ENCODE measurements at regions not wholly inside any gene's neighbourhood (a gene's known extent, or its start where the extent isn't known, plus 50 kb on each side); places are given as distances from the start of the nearest gene placed in this dataset.

DNA sequence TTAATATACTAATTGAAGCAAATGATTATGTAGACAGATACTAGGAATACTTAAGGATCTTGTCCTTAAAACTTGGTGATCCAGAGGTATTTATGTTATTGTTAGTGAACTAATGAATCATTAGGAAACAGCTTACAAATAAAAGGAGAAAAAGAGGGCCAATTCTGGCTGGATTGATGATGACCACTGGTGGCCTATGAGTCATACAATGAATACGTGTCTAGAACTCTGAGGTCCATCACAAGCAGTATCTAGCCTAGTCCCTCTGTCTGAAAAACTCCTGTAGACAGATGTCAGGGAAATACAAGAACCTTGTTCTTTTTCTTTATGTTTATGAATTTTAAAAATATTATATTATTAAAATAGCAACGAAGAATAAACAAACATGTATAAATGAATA, 51.7 kb upstream of the RTL1 start:
- H3K4me1 ChIP-seq (ENCODE audit: control insufficient read depth, insufficient read depth, low read length) = no peaks in the 10 kb centered on the region
- no peaks in the 10 kb centered on the region for H3K36me3 ChIP-seq (ENCODE audit: control insufficient read depth, insufficient read depth, low read length)
- H3K27me3 ChIP-seq (ENCODE audit: control insufficient read depth, insufficient read depth, low read length) = no peaks in the 10 kb centered on the region
- H3K4me3 ChIP-seq (ENCODE audit: low read depth, low read length) = no peak overlapping the region
- H3K9me3 ChIP-seq (ENCODE audit: control insufficient read depth, insufficient read depth, low read length) = no peaks in the 10 kb centered on the region
- H3K9ac ChIP-seq (ENCODE audit: low read depth, low read length) = no peak overlapping the region

DNA sequence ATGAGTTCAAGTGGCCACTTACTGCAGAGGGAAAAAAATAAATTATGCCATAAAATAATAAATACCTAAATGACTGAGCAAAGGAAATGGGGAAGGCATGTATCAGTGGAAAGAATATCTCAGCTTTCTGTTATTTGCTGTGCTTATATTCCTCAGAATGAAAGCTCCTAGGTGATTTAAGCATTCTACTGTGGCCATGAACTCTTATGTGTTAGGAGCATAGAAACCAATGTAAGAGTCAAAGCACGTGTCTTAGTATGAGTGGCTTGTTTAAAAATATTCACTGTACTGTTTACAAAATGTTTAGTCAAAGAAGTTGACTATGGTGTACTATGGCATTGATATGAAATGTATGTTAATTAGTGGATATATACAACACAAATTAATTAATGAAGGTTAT, 59.0 kb upstream of the RTL1 start:
- Histone ChIP-seq H3K4me1 (ENCODE audit: control insufficient read depth, insufficient read depth, low read length) (no peaks in the 10 kb centered on the region), H3K36me3 (ENCODE audit: control insufficient read depth, insufficient read depth, low read length) (no peaks in the 10 kb centered on the region), H3K4me3 (ENCODE audit: low read depth, low read length) (no peak overlapping the region), H3K9me3 (ENCODE audit: control insufficient read depth, insufficient read depth, low read length) (no peaks in the 10 kb centered on the region), H3K9ac (ENCODE audit: low read depth, low read length) (no peak overlapping the region), H3K27me3 (ENCODE audit: control insufficient read depth, insufficient read depth, low read length) (no peaks in the 10 kb centered on the region)

DNA sequence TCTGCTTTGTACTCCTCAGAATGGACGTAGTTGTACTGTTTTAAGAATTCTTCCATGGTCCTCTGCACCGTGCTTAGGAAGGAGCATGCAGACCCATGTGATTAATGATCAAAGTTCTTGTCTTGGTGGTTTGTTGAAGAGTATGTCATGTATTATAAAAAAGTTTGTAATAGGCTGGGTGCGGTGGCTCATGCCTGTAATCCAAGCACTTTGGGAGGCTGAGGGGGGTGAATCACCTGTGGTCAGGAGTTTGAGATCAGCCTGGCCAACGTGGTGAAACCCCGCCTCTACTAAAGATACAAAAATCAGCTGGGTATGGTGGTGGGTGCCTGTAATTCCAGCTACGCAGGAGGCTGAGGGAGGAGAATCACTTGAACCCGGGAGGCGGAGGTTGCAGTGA, 61.8 kb upstream of the RTL1 start:
- Histone ChIP-seq H3K27me3 (ENCODE audit: control insufficient read depth, insufficient read depth, low read length) (no peaks in the 10 kb centered on the region), H3K9me3 (ENCODE audit: control insufficient read depth, insufficient read depth, low read length) (no peaks in the 10 kb centered on the region), H3K4me3 (ENCODE audit: low read depth, low read length) (no peak overlapping the region), H3K9ac (ENCODE audit: low read depth, low read length) (no peak overlapping the region), H3K4me1 (ENCODE audit: control insufficient read depth, insufficient read depth, low read length) (no peaks in the 10 kb centered on the region), H3K36me3 (ENCODE audit: control insufficient read depth, insufficient read depth, low read length) (no peaks in the 10 kb centered on the region)

DNA sequence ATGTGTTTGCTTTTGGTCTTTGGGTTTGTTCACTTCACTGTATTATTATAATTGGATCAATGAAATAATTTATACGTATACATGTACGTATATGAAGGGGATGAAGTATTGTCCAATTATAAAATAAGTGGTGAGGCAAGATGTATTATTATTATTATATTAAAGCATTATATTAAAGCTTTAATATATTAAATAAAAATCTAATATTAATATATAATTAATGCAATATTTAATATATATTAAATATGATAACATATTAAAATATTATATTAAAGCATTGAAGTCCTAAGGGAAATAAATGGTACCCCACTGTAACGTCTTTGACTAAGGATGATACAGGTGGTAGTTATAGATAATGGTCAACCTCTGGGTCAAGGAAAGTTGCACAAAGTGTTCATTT, 63.7 kb upstream of the RTL1 start:
- H3K9ac ChIP-seq (ENCODE audit: low read depth, low read length) = no peak overlapping the region
- no peaks in the 10 kb centered on the region for H3K27me3 ChIP-seq (ENCODE audit: control insufficient read depth, insufficient read depth, low read length)
- H3K9me3 ChIP-seq (ENCODE audit: control insufficient read depth, insufficient read depth, low read length) = no peaks in the 10 kb centered on the region
- H3K36me3 ChIP-seq (ENCODE audit: control insufficient read depth, insufficient read depth, low read length) = no peaks in the 10 kb centered on the region
- no peaks in the 10 kb centered on the region for H3K4me1 ChIP-seq (ENCODE audit: control insufficient read depth, insufficient read depth, low read length)
- H3K4me3 ChIP-seq (ENCODE audit: low read depth, low read length) = no peak overlapping the region

DNA sequence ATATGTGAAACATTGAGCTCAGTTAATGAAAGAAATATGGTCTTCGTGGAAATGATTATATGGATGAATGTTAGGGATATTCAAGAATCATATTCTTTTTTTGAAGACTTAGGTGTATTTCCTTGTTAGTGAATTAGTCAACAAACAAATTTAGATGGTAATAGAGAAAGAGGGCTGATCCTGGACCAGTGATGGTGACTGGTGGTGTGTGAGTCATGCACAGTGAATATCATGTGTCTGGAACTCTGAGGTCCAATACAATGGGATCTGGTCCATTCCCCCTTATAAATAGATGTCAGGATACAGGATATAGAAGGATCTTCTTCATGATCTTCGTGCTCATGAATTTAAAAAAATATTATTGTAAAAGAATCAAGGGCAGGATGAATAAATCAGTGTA, 64.4 kb upstream of the RTL1 start:
- Histone ChIP-seq H3K27me3 (ENCODE audit: control insufficient read depth, insufficient read depth, low read length) (no peaks in the 10 kb centered on the region), H3K9ac (ENCODE audit: low read depth, low read length) (no peak overlapping the region), H3K4me1 (ENCODE audit: control insufficient read depth, insufficient read depth, low read length) (no peaks in the 10 kb centered on the region), H3K9me3 (ENCODE audit: control insufficient read depth, insufficient read depth, low read length) (no peaks in the 10 kb centered on the region), H3K4me3 (ENCODE audit: low read depth, low read length) (no peak overlapping the region), H3K36me3 (ENCODE audit: control insufficient read depth, insufficient read depth, low read length) (no peaks in the 10 kb centered on the region)

DNA sequence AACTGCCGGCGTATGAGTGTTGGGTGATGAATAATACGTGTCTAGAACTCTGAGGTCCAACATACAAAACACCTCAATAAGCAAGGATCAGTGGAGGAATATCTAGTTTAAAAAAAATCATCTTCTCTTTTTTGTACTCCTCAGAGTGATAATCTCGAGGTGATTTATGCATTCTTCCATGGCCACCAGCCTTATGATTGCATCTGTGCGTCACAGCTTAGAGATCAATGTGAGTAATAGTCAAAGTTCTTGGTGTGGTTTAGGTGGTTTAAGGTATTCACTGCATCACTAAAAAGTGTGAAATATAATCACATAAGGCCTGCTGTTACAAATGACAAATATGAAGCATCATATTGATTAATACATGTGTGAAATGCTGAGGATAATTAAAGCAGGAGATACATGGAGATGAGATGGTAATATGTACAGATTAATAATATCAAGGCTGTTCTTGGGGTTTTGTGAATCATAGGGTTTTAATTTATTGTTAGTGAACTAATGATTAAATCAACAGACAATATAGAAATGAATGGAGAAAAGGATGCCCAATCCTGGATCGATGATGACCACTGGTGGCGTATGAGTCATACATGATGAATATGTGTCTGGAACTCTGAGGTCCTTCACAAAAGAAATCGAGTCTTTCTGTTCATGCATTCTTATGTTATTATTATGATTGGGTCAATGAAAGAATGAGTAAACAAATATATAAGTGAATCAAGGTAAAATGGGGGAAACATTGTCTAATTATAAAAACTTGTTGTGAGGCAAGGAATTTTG, 68.8 kb upstream of the RTL1 start:
- no peaks in the 10 kb centered on the region for H3K36me3 ChIP-seq (ENCODE audit: control insufficient read depth, insufficient read depth, low read length)
- no peaks in the 10 kb centered on the region for H3K4me1 ChIP-seq (ENCODE audit: control insufficient read depth, insufficient read depth, low read length)
- no peaks in the 10 kb centered on the region for H3K9me3 ChIP-seq (ENCODE audit: control insufficient read depth, insufficient read depth, low read length)
- no peak overlapping the region for H3K9ac ChIP-seq (ENCODE audit: low read depth, low read length)
- no peak overlapping the region for H3K4me3 ChIP-seq (ENCODE audit: low read depth, low read length)
- no peaks in the 10 kb centered on the region for H3K27me3 ChIP-seq (ENCODE audit: control insufficient read depth, insufficient read depth, low read length)

DNA sequence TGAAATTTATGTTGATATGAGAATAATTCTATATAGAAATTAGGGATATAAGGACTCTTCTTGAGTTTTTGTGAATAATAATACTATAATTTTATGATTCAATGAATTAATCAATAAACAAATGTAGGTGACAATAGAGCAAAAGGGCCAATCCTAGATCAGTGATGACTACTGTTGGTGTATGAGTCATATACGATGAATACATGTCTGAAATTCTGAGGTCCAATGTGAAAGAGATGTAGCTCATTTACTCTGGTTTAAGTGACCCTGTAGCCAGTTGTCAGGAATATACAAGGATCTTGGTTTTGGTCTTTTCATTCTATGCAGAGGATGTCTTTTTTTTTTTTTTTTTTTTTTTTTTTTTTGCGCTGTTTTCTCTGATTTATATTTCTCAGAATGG, 72.1 kb upstream of the RTL1 start:
- no peaks in the 10 kb centered on the region for H3K4me1 ChIP-seq (ENCODE audit: control insufficient read depth, insufficient read depth, low read length)
- no peak overlapping the region for H3K4me3 ChIP-seq (ENCODE audit: low read depth, low read length)
- H3K36me3 ChIP-seq (ENCODE audit: control insufficient read depth, insufficient read depth, low read length) = no peaks in the 10 kb centered on the region
- no peaks in the 10 kb centered on the region for H3K27me3 ChIP-seq (ENCODE audit: control insufficient read depth, insufficient read depth, low read length)
- H3K9me3 ChIP-seq (ENCODE audit: control insufficient read depth, insufficient read depth, low read length) = no peaks in the 10 kb centered on the region
- no peak overlapping the region for H3K9ac ChIP-seq (ENCODE audit: low read depth, low read length)

DNA sequence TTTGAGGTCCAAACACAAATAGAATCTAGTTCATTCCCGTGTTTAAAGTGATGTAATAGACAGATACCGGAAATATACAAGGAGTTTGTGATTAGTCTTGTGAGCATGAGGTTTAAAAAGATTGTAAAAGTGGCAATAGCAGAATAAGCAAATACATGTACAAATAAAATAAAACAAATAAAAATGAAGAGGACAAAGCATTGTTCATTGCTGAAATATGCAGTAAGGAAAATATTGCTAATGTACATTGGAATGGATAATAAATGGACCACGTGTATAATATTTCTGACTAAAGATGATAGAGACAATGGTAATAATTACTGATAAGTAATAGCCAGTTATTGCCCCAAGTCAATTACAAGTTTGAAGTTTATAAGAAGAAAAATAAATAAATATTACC, 75.6 kb upstream of the RTL1 start:
- Histone ChIP-seq H3K36me3 (ENCODE audit: control insufficient read depth, insufficient read depth, low read length) (no peaks in the 10 kb centered on the region), H3K9ac (ENCODE audit: low read depth, low read length) (no peak overlapping the region), H3K27me3 (ENCODE audit: control insufficient read depth, insufficient read depth, low read length) (no peaks in the 10 kb centered on the region), H3K4me3 (ENCODE audit: low read depth, low read length) (no peak overlapping the region), H3K9me3 (ENCODE audit: control insufficient read depth, insufficient read depth, low read length) (no peaks in the 10 kb centered on the region), H3K4me1 (ENCODE audit: control insufficient read depth, insufficient read depth, low read length) (no peaks in the 10 kb centered on the region)

DNA sequence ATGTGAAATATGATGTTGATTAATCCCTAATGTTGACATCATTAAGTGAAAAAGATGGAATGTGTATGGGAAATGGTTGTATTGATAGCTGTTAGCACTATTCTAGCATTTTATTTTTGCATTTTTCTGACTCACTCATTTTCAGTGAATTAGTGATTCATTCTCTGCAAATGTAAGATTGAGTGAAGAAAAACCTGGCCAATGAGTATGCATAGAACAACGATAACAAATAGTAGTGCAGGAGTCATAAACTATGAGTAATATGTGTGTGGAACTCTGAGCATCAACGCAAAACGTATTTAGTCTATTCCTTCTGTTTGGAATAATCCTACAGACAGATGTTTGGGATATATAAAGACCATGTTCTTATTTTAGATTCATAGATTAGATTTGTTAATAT, 76.3 kb upstream of the RTL1 start:
- Histone ChIP-seq H3K4me3 (ENCODE audit: low read depth, low read length) (no peak overlapping the region), H3K4me1 (ENCODE audit: control insufficient read depth, insufficient read depth, low read length) (no peaks in the 10 kb centered on the region), H3K9me3 (ENCODE audit: control insufficient read depth, insufficient read depth, low read length) (no peaks in the 10 kb centered on the region), H3K27me3 (ENCODE audit: control insufficient read depth, insufficient read depth, low read length) (no peaks in the 10 kb centered on the region), H3K36me3 (ENCODE audit: control insufficient read depth, insufficient read depth, low read length) (no peaks in the 10 kb centered on the region), H3K9ac (ENCODE audit: low read depth, low read length) (no peak overlapping the region)

DNA sequence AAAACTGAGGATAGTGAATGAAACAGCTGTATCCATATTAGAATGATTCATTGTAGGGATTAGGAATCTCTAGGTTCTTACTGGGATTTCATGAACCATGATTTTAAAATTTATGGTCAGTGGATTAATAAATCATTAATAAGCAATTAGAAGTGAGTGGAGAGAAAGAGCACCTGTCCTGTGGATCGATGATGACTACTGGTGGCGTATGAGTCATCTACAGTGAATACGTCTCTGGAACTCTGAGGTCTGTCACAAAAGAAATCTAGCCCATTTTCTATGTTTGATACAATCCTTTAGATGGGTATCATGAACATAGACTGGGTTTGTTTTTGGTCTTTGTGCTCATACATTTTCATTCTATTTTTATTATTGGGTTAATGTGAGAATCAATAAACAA, 77.3 kb upstream of the RTL1 start:
- Histone ChIP-seq H3K27me3 (ENCODE audit: control insufficient read depth, insufficient read depth, low read length) (no peaks in the 10 kb centered on the region), H3K36me3 (ENCODE audit: control insufficient read depth, insufficient read depth, low read length) (no peaks in the 10 kb centered on the region), H3K9me3 (ENCODE audit: control insufficient read depth, insufficient read depth, low read length) (no peaks in the 10 kb centered on the region), H3K9ac (ENCODE audit: low read depth, low read length) (no peak overlapping the region), H3K4me3 (ENCODE audit: low read depth, low read length) (no peak overlapping the region), H3K4me1 (ENCODE audit: control insufficient read depth, insufficient read depth, low read length) (no peaks in the 10 kb centered on the region)

DNA sequence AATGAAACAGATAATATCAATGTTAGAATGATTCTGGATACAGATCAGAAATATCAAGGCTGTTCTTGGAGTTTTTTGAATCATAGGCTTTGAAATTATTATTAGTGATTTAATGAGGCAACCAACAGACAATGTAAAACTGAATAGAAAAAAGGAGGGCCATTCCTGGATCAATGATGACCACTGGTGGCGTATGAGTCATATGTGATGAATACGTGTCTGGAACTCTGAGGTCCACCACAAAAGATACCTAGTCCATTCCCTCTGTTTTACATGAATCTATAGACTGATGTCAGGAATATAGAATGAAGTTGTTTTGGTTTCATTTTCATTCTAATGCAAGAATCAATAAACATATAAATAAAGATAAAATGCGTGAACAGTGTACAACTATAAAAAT, 78.3 kb upstream of the RTL1 start:
- Histone ChIP-seq H3K4me1 (ENCODE audit: control insufficient read depth, insufficient read depth, low read length) (no peaks in the 10 kb centered on the region), H3K27me3 (ENCODE audit: control insufficient read depth, insufficient read depth, low read length) (no peaks in the 10 kb centered on the region), H3K9ac (ENCODE audit: low read depth, low read length) (no peak overlapping the region), H3K36me3 (ENCODE audit: control insufficient read depth, insufficient read depth, low read length) (no peaks in the 10 kb centered on the region), H3K4me3 (ENCODE audit: low read depth, low read length) (no peak overlapping the region), H3K9me3 (ENCODE audit: control insufficient read depth, insufficient read depth, low read length) (no peaks in the 10 kb centered on the region)

DNA sequence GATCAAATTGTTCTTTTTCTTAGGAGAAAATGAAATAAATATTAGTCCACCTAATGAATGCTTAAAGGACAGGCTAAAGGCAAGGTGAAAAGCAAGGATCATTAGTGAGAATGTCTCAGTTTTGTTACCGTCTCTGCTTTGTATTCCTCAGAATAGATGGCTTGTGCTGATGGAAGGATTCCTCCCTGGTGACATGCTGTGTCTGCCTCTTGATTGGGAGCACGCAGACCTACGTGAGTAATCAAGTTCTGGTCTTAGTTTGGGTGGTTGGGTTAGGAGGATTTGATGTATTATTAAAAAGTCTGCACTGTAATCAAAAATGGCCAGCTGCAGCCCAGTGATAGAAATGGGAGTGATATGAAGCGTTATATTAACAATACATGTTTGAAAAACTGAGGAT, 78.8 kb upstream of the RTL1 start:
- H3K36me3 ChIP-seq (ENCODE audit: control insufficient read depth, insufficient read depth, low read length) = no peaks in the 10 kb centered on the region
- H3K4me3 ChIP-seq (ENCODE audit: low read depth, low read length) = no peak overlapping the region
- H3K9me3 ChIP-seq (ENCODE audit: control insufficient read depth, insufficient read depth, low read length) = no peaks in the 10 kb centered on the region
- H3K27me3 ChIP-seq (ENCODE audit: control insufficient read depth, insufficient read depth, low read length) = no peaks in the 10 kb centered on the region
- H3K4me1 ChIP-seq (ENCODE audit: control insufficient read depth, insufficient read depth, low read length) = no peaks in the 10 kb centered on the region
- H3K9ac ChIP-seq (ENCODE audit: low read depth, low read length) = no peak overlapping the region

Measured in iPS-15b (cell line).